ENCODE measurements at regions not wholly inside any gene's neighbourhood (a gene's known extent, or its start where the extent isn't known, plus 50 kb on each side); places are given as distances from the start of the nearest gene placed in this dataset.
"Not testable (repeated sequence)": the region's sequence is repeated elsewhere in the genome, so short reads cannot be mapped to it uniquely, and the experiment has no call there.

GRCh38 chr11:112706863-112707262, 254.4 kb upstream of the NCAM1 start:
- Histone ChIP-seq H3K9ac (no peak overlapping the region), H3K4me3 (IDR thresholded peaks at IDR 0.05; ENCODE audit: insufficient read depth, low read depth, low read length) (no peak overlapping the region), H4K20me1 (ENCODE audit: insufficient read depth) (no peaks in the 10 kb centered on the region), H3K4me1 (ENCODE audit: low read depth, poor library complexity, severe bottlenecking) (no peaks in the 10 kb centered on the region), H2AFZ (ENCODE audit: low read depth) (no peak overlapping the region), H3K4me2 (no peak overlapping the region), H3K27me3 (ENCODE audit: insufficient read depth, low read depth) (no peaks in the 10 kb centered on the region), H3K27ac (no peak overlapping the region), H3K79me2 (ENCODE audit: insufficient read depth, low read depth) (no peaks in the 10 kb centered on the region), H3K36me3 (ENCODE audit: insufficient read depth) (no peaks in the 10 kb centered on the region)
- no peak for TF ChIP-seq CTCF (conservative IDR thresholded peaks at IDR 0.05; ENCODE audit: low read depth, low read length)

GRCh38 chr11:112714340-112714739, 246.9 kb upstream of the NCAM1 start:
- not testable (repeated sequence) for H2AFZ ChIP-seq (ENCODE audit: low read depth); H3K36me3 ChIP-seq (ENCODE audit: insufficient read depth); H3K4me2 ChIP-seq; H3K79me2 ChIP-seq (ENCODE audit: insufficient read depth, low read depth); H3K4me3 ChIP-seq (IDR thresholded peaks at IDR 0.05; ENCODE audit: insufficient read depth, low read depth, low read length); H3K27me3 ChIP-seq (ENCODE audit: insufficient read depth, low read depth); H4K20me1 ChIP-seq (ENCODE audit: insufficient read depth); H3K27ac ChIP-seq; H3K9ac ChIP-seq; H3K4me1 ChIP-seq (ENCODE audit: low read depth, poor library complexity, severe bottlenecking)

- no peak overlapping the region for H3K9ac ChIP-seq
- no peaks in the 10 kb centered on the region for H4K20me1 ChIP-seq (ENCODE audit: insufficient read depth)
- no peaks in the 10 kb centered on the region for H3K79me2 ChIP-seq (ENCODE audit: insufficient read depth, low read depth)
- H3K36me3 ChIP-seq (ENCODE audit: insufficient read depth), result no peaks in the 10 kb centered on the region
- H3K27me3 ChIP-seq (ENCODE audit: insufficient read depth, low read depth), result no peaks in the 10 kb centered on the region
- H2AFZ ChIP-seq (ENCODE audit: low read depth), result no peak overlapping the region
- no peaks in the 10 kb centered on the region for H3K4me1 ChIP-seq (ENCODE audit: low read depth, poor library complexity, severe bottlenecking)
- no peak overlapping the region for H3K4me3 ChIP-seq (IDR thresholded peaks at IDR 0.05; ENCODE audit: insufficient read depth, low read depth, low read length)
- TF ChIP-seq CTCF (conservative IDR thresholded peaks at IDR 0.05; ENCODE audit: low read depth, low read length), result no peak
- no peak overlapping the region for H3K4me2 ChIP-seq
- H3K27ac ChIP-seq, result no peak overlapping the region
Observed at GRCh38 chr11:112715056-112715455, 246.2 kb upstream of the NCAM1 start.

GRCh38 chr11:112718483-112718882, 242.7 kb upstream of the NCAM1 start:
- no peak overlapping the region for H3K4me2 ChIP-seq
- no peaks in the 10 kb centered on the region for H4K20me1 ChIP-seq (ENCODE audit: insufficient read depth)
- TF ChIP-seq CTCF (conservative IDR thresholded peaks at IDR 0.05; ENCODE audit: low read depth, low read length), result no peak
- no peaks in the 10 kb centered on the region for H3K4me1 ChIP-seq (ENCODE audit: low read depth, poor library complexity, severe bottlenecking)
- no peak overlapping the region for H2AFZ ChIP-seq (ENCODE audit: low read depth)
- no peaks in the 10 kb centered on the region for H3K79me2 ChIP-seq (ENCODE audit: insufficient read depth, low read depth)
- no peak overlapping the region for H3K9ac ChIP-seq
- no peak overlapping the region for H3K27ac ChIP-seq
- no peaks in the 10 kb centered on the region for H3K36me3 ChIP-seq (ENCODE audit: insufficient read depth)
- no peak overlapping the region for H3K4me3 ChIP-seq (IDR thresholded peaks at IDR 0.05; ENCODE audit: insufficient read depth, low read depth, low read length)
- H3K27me3 ChIP-seq (ENCODE audit: insufficient read depth, low read depth), result no peaks in the 10 kb centered on the region

GRCh38 chr11:112719736-112720525, 241.3 kb upstream of the NCAM1 start:
- Histone ChIP-seq H3K4me1 (ENCODE audit: low read depth, poor library complexity, severe bottlenecking) (no peaks in the 10 kb centered on the region), H3K27ac (no peak overlapping the region), H3K9ac (no peak overlapping the region), H3K36me3 (ENCODE audit: insufficient read depth) (no peaks in the 10 kb centered on the region), H3K4me3 (IDR thresholded peaks at IDR 0.05; ENCODE audit: insufficient read depth, low read depth, low read length) (no peak overlapping the region), H3K27me3 (ENCODE audit: insufficient read depth, low read depth) (no peaks in the 10 kb centered on the region), H4K20me1 (ENCODE audit: insufficient read depth) (no peaks in the 10 kb centered on the region), H3K4me2 (no peak overlapping the region), H3K79me2 (ENCODE audit: insufficient read depth, low read depth) (no peaks in the 10 kb centered on the region), H2AFZ (ENCODE audit: low read depth) (no peak overlapping the region)
- TF ChIP-seq CTCF (conservative IDR thresholded peaks at IDR 0.05; ENCODE audit: low read depth, low read length), result no peak
